WTC11 (cell line): ENCODE measurements at regions not wholly inside any gene's neighbourhood (a gene's known extent, or its start where the extent isn't known, plus 50 kb on each side); places are given as distances from the start of the nearest gene placed in this dataset.
A peak's percentile ranks its signal among the peaks of the same experiment; 100 is the strongest.

Experiments
- CREM ChIP-seq: sonication (generic); formaldehyde crosslinking; IDR thresholded peaks from 2 replicates; pipeline ENCODE4 v1.8.1; 2022; ENCODE audit warnings: mild to moderate bottlenecking, missing genetic modification reagents, moderate library complexity
- NFYB ChIP-seq: sonication (generic); formaldehyde crosslinking; conservative IDR thresholded peaks from 2 replicates; pipeline ENCODE4 v1.8.0; 2022; ENCODE audit warnings: low read depth, missing genetic modification reagents
- TF ChIP-seq, protein P1 (sequence below): sonication (generic); formaldehyde crosslinking; IDR thresholded peaks from 2 replicates; pipeline ENCODE4 v1.8.0; 2022; ENCODE audit warnings: mild to moderate bottlenecking, missing genetic modification reagents
- TF ChIP-seq, protein P2 (sequence below): fragments of 200-600 bp; IDR thresholded peaks from 2 replicates; pipeline ENCODE4 v1.8.0; 2022; ENCODE audit warnings: antibody characterized with exemption

DNA sequence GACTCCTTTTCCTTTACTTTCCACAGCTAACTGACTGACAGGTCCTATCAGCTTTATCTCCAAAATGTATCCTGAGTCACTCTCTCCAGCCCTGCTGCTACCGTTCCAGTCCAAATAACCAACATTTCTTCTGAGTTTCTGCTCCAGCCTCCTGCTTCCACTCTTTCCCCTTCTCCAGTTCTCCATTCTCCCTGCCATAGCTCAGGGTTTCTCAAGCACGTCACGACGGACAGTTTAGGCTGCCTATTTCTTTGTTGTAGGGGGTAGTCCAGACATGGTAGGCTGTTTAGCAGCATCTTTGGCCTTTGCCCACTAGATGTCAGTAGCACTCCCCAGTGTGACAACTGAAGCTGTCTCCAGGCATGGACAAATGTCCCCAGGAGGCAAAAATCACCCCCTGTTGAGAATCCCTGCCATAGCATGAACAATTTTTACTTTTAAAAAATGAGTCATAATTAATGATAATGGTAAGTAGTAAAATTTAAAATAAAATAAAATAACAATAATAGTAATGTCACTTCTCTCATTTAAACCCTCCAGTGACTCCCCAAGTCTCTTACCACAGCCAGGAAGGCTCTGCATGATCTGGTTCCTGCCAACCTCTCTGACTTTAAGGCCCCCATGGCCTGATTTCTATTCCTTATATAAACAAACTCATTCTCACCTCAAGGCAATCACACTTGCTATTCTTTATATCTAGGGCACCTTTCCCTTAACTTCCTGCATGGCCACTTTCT, 105.4 kb upstream of the FER start:
- TF ChIP-seq NFYB (CRISPR knock-in tag), result no peak
- TF ChIP-seq, protein P1, sequence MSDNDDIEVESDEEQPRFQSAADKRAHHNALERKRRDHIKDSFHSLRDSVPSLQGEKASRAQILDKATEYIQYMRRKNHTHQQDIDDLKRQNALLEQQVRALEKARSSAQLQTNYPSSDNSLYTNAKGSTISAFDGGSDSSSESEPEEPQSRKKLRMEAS (CRISPR knock-in tag), result no peak
- TF ChIP-seq CREM (CRISPR knock-in tag), result no peak
- TF ChIP-seq, protein P2, sequence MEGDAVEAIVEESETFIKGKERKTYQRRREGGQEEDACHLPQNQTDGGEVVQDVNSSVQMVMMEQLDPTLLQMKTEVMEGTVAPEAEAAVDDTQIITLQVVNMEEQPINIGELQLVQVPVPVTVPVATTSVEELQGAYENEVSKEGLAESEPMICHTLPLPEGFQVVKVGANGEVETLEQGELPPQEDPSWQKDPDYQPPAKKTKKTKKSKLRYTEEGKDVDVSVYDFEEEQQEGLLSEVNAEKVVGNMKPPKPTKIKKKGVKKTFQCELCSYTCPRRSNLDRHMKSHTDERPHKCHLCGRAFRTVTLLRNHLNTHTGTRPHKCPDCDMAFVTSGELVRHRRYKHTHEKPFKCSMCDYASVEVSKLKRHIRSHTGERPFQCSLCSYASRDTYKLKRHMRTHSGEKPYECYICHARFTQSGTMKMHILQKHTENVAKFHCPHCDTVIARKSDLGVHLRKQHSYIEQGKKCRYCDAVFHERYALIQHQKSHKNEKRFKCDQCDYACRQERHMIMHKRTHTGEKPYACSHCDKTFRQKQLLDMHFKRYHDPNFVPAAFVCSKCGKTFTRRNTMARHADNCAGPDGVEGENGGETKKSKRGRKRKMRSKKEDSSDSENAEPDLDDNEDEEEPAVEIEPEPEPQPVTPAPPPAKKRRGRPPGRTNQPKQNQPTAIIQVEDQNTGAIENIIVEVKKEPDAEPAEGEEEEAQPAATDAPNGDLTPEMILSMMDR, result peak; percentile 70
